Activated T-cell treated with anti-CD3 and anti-CD28 coated beads, Interleukin-2, amount 50 U/mL, for 1 hour (primary cell): ENCODE measurements at regions not wholly inside any gene's neighbourhood (a gene's known extent, or its start where the extent isn't known, plus 50 kb on each side); places are given as distances from the start of the nearest gene placed in this dataset.

ENCODE experiments used
- DNase-seq: peaks from one replicate; pipeline ENCODE4 v3.0.0-alpha.2; 2020

- no peak for DNase-seq
Observed at GRCh38 chr3:176523114-176523513, 674.2 kb downstream of the TBL1XR1 start.

- no peak for DNase-seq
Observed at GRCh38 chr3:176522436-176522835, 674.8 kb downstream of the TBL1XR1 start.

- no peak for DNase-seq
Observed at GRCh38 chr3:176521531-176522175, 675.6 kb downstream of the TBL1XR1 start.

GRCh38 chr3:176514297-176514696 is 683.0 kb downstream of the TBL1XR1 start:
- no peak for DNase-seq

GRCh38 chr3:176513604-176514003 is 683.7 kb downstream of the TBL1XR1 start:
- no peak for DNase-seq

GRCh38 chr3:176512037-176512436 is 685.2 kb downstream of the TBL1XR1 start:
- no peak for DNase-seq

- no peak for DNase-seq
Observed at GRCh38 chr3:176510097-176510496, 687.2 kb downstream of the TBL1XR1 start.

GRCh38 chr3:176505878-176506621 is 691.2 kb downstream of the TBL1XR1 start:
- no peak for DNase-seq

- DNase-seq, result no peak
Observed at GRCh38 chr3:176491084-176491483, 706.2 kb downstream of the TBL1XR1 start.

- no peak for DNase-seq
Observed at GRCh38 chr3:176490357-176490756, 706.9 kb downstream of the TBL1XR1 start.

- no peak for DNase-seq
Observed at GRCh38 chr3:176479248-176479647, 718.0 kb downstream of the TBL1XR1 start.

- no peak for DNase-seq
Observed at GRCh38 chr3:176469694-176470205, 727.5 kb downstream of the TBL1XR1 start.

- no peak for DNase-seq
Observed at GRCh38 chr3:176463610-176464009, 733.7 kb downstream of the TBL1XR1 start.

- DNase-seq, result no peak
Observed at GRCh38 chr3:176447369-176447768, 749.9 kb downstream of the TBL1XR1 start.

GRCh38 chr3:176442326-176442725 is 755.0 kb downstream of the TBL1XR1 start:
- DNase-seq, result no peak

- no peak for DNase-seq
Observed at GRCh38 chr3:176439729-176440128, 757.6 kb downstream of the TBL1XR1 start.

GRCh38 chr3:176431991-176432390 is 765.3 kb downstream of the TBL1XR1 start:
- no peak for DNase-seq

- no peak for DNase-seq
Observed at GRCh38 chr3:176431038-176431418, 766.3 kb downstream of the TBL1XR1 start.

GRCh38 chr3:176430244-176431037 is 766.8 kb downstream of the TBL1XR1 start:
- DNase-seq, result no peak

- DNase-seq, result no peak
Observed at GRCh38 chr3:176428552-176428951, 768.7 kb downstream of the TBL1XR1 start.

GRCh38 chr3:176426371-176426770 is 770.9 kb downstream of the TBL1XR1 start:
- DNase-seq, result no peak

- DNase-seq, result no peak
Observed at GRCh38 chr3:176416870-176417269, 780.4 kb downstream of the TBL1XR1 start.

GRCh38 chr3:176415661-176416295 is 781.5 kb downstream of the TBL1XR1 start:
- DNase-seq, result no peak
